Osteocyte (in vitro differentiated cells): ENCODE measurements at regions not wholly inside any gene's neighbourhood (a gene's known extent, or its start where the extent isn't known, plus 50 kb on each side); places are given as distances from the start of the nearest gene placed in this dataset.

ENCODE experiments used
- DNase-seq: peaks from one replicate; pipeline ENCODE4 v3.0.0; 2021; ENCODE audit warnings: mixed read lengths; ENCODE audit not compliant: unreplicated experiment; ENCODE audit errors: extremely low spot score
- H3K27ac Mint-ChIP-seq: one replicate; pipeline ENCODE4 v1.8.0; 2021; ENCODE audit warnings: mild to moderate bottlenecking, mixed read lengths; ENCODE audit not compliant: unreplicated experiment
- H3K27me3 Mint-ChIP-seq: one replicate; pipeline ENCODE4 v1.8.0; 2021; ENCODE audit warnings: mixed read lengths; ENCODE audit not compliant: unreplicated experiment
- H3K36me3 Mint-ChIP-seq: one replicate; pipeline ENCODE4 v1.8.0; 2021; ENCODE audit warnings: mixed read lengths; ENCODE audit not compliant: unreplicated experiment
- H3K4me1 Mint-ChIP-seq: one replicate; pipeline ENCODE4 v1.8.0; 2021; ENCODE audit warnings: mixed read lengths; ENCODE audit not compliant: unreplicated experiment
- H3K4me3 Mint-ChIP-seq: one replicate; pipeline ENCODE4 v1.8.0; 2021; ENCODE audit warnings: mild to moderate bottlenecking, moderate library complexity, mixed read lengths; ENCODE audit not compliant: unreplicated experiment
- H3K9me3 Mint-ChIP-seq: one replicate; pipeline ENCODE4 v1.8.0; 2021; ENCODE audit warnings: mixed read lengths; ENCODE audit not compliant: unreplicated experiment
- CTCF ChIP-seq: fragments of 200-600 bp; sonication (generic); IDR thresholded peaks from 2 replicates; pipeline ENCODE4 v1.5.0; 2021; ENCODE audit warnings: antibody characterized with exemption, mild to moderate bottlenecking, moderate library complexity

GRCh38 chr12:84172823-84173424 lies 739.7 kb downstream of the SLC6A15 start:
- no peak overlapping the region for H3K27ac Mint-ChIP-seq
- no peak for TF ChIP-seq CTCF
- no peaks in the 10 kb centered on the region for H3K9me3 Mint-ChIP-seq
- peaks cover 2% of the 10 kb centered on the region for H3K36me3 Mint-ChIP-seq
- H3K27me3 Mint-ChIP-seq, result peaks cover 3% of the 10 kb centered on the region
- no peak overlapping the region for H3K4me3 Mint-ChIP-seq
- peaks cover 2% of the 10 kb centered on the region for H3K4me1 Mint-ChIP-seq
- DNase-seq, result no peak

- DNase-seq, result no peak
- H3K9me3 Mint-ChIP-seq, result no peaks in the 10 kb centered on the region
- peaks cover 8% of the 10 kb centered on the region for H3K4me1 Mint-ChIP-seq
- no peaks in the 10 kb centered on the region for H3K27me3 Mint-ChIP-seq
- no peaks in the 10 kb centered on the region for H3K36me3 Mint-ChIP-seq
- no peak for TF ChIP-seq CTCF
- H3K4me3 Mint-ChIP-seq, result no peak overlapping the region
- H3K27ac Mint-ChIP-seq, result no peak overlapping the region
Observed at GRCh38 chr12:84166812-84167211, 745.8 kb downstream of the SLC6A15 start.

- no peak overlapping the region for H3K27ac Mint-ChIP-seq
- no peaks in the 10 kb centered on the region for H3K9me3 Mint-ChIP-seq
- H3K4me3 Mint-ChIP-seq, result no peak overlapping the region
- no peak for DNase-seq
- no peaks in the 10 kb centered on the region for H3K36me3 Mint-ChIP-seq
- no peaks in the 10 kb centered on the region for H3K27me3 Mint-ChIP-seq
- H3K4me1 Mint-ChIP-seq, result peaks cover 13% of the 10 kb centered on the region
- no peak for TF ChIP-seq CTCF
Observed at GRCh38 chr12:84165998-84166571, 746.5 kb downstream of the SLC6A15 start.

GRCh38 chr12:84161296-84161695 lies 751.3 kb downstream of the SLC6A15 start:
- DNase-seq, result no peak
- peaks cover 10% of the 10 kb centered on the region for H3K4me1 Mint-ChIP-seq
- TF ChIP-seq CTCF, result no peak
- H3K9me3 Mint-ChIP-seq, result no peaks in the 10 kb centered on the region
- no peak overlapping the region for H3K4me3 Mint-ChIP-seq
- H3K27ac Mint-ChIP-seq, result no peak overlapping the region
- no peaks in the 10 kb centered on the region for H3K36me3 Mint-ChIP-seq
- H3K27me3 Mint-ChIP-seq, result no peaks in the 10 kb centered on the region

GRCh38 chr12:84159260-84159659 lies 753.3 kb downstream of the SLC6A15 start:
- H3K36me3 Mint-ChIP-seq, result no peaks in the 10 kb centered on the region
- no peak for DNase-seq
- TF ChIP-seq CTCF, result no peak
- no peak overlapping the region for H3K4me3 Mint-ChIP-seq
- H3K27ac Mint-ChIP-seq, result no peak overlapping the region
- H3K4me1 Mint-ChIP-seq, result peaks cover 9% of the 10 kb centered on the region
- no peaks in the 10 kb centered on the region for H3K9me3 Mint-ChIP-seq
- no peaks in the 10 kb centered on the region for H3K27me3 Mint-ChIP-seq
